ENCODE measurements at regions not wholly inside any gene's neighbourhood (a gene's known extent, or its start where the extent isn't known, plus 50 kb on each side); places are given as distances from the start of the nearest gene placed in this dataset.

GRCh38 chr4:80145739-80146138 lies 51.6 kb upstream of the PRDM8 start:
- TF ChIP-seq CTCF (IDR thresholded peaks at IDR 0.05; ENCODE audit: poor library complexity) (no peak), EZH2 (IDR thresholded peaks at IDR 0.05; ENCODE audit: borderline replicate concordance) (no peak)
